GM18508 (cell line): ENCODE measurements at regions not wholly inside any gene's neighbourhood (a gene's known extent, or its start where the extent isn't known, plus 50 kb on each side); places are given as distances from the start of the nearest gene placed in this dataset.
"Not testable (repeated sequence)": the region's sequence is repeated elsewhere in the genome, so short reads cannot be mapped to it uniquely, and the experiment has no call there.

Source experiments
- ATAC-seq: cut with Tn5 transposase; IDR thresholded peaks from one replicate; pipeline ENCODE4 v1.9.1; 2021; ENCODE audit warnings: moderate number of reproducible peaks; ENCODE audit not compliant: insufficient read depth, unreplicated experiment

DNA sequence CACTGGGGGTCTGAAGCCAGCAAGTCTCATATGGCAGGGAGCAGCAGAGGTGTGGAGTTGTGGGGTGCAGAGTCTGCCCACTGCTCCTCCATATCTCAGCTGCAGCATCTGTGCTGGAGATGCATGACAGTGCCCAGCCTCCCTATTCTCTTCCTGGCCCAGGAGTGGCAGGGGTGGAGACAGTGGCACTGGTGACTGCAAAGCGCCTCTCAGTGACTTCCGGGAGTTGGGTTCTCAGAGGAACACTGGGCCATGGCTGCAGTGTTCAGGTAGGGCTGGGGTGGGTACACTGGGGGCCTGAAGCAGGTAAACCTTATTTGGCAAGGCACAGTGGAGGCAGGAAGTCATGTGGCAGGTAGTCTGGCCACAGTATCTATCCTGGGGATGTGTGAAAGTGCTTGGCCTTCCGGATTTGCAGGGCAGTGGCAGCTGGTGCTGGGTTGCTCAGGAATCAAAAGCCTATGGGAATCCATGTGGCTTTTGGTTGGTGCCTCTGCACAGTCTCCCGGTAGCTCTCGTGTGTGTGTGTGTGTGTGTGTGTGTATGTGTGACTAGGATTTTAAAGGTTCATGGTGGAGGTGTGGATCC lies 60.3 kb upstream of the THUMPD2 start:
- no peak for ATAC-seq

DNA sequence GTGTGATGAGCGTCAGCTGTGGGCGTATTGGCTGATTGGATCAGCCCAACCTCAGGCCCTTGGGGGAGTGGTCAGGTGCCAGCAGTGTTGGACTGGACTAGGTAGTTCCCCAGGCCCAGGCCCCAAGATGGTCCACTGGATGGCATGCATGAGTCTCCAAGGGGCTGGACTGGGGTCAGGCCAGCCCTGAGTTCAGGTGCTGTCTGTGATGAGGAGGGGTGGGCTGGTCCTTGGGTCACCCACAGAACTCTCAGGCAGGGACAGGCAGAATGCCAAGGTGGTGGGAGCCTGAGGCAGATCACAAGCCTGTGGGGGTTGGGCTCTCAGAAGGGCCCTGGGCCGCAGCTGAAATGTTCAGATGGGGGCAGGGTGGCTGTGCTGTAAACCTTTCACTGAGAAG lies 59.5 kb upstream of the THUMPD2 start:
- ATAC-seq, result no peak

DNA sequence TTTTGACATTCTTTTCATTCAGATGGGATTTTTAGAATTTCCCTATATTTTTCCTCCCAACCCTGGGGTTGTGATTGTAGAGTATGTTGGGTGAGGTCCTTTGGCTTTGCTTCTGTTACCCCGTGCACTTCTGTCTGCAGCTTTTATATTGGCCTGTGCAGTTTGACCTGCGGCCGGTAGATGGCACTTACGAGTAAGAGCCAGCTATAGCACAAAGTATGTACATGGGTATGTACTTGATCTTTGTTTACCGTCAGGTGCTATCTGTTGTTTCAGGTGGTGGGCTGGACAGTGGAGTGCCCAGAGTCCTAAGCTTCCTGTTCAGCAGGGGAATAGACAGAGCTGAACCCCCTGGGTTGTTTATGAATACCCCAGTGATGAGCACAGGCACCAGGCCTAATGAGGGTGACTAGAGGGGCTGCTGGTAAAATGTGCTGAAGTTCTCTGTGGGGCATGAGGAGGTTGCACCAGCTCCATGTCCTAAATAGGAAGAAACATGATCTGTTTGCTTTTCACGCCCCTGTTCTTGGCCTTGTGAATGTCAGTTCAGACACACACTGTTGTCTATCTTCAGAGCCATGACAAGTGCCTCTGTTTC lies 58.9 kb upstream of the THUMPD2 start:
- ATAC-seq, result peak; percentile 83

DNA sequence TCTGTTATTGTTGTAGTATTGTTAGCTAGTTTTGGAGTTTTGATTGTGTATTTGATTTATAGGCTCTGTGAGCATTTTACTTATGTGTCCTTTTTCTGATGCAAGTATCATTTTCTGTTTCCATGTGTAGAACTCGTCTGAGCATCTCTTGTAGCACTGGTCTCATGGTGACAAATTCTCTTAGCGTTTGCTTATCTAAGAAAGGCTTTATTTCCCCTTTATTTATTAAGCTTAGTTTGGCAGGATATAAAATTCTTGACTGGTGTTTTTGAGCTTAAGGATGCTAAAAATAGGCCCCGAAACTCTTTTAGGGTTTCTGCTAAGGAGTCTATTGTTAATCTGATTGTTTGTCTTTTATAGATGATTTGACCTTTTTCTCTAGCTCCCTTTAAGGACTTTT lies 57.6 kb upstream of the THUMPD2 start:
- no peak for ATAC-seq

DNA sequence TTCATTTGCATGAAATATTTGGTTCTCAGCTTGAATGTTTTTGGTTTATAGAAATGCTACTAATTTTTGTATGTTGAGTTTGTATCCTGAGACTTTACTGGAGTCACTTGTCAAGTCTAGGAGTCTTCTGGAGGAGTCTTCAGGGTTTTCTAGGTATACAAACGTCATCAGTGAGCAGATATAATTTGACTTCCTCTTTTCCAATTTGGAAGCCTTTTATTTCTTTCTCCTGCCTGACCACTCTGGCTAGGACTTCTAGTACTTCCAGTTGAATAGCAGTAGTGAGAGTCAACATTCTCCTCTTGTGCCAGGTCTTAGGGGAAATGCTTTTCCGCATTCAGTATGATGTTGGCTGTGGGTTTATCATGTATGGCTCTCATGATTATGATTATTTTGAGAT lies 55.4 kb upstream of the THUMPD2 start:
- ATAC-seq, result no peak

DNA sequence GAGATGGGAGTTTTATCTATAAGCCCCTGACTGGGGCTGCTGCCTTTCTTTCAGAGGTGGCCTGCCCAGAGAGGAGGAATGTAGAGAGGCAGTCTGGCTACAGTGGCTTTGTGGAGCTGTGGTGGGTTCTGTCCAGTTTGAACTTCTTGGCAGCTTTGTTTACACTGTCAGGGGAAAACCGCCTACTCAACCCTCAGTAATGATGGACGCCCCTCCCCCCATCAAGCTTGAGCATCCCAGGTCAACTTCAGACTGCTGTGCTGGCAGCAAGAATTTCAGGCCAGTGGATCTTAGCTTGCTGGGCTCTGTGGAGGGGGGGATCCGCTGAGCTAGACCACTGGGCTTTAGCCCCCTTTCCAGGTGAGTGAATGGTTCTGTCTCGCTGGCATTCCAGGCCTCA lies 51.6 kb upstream of the THUMPD2 start:
- not testable (repeated sequence) for ATAC-seq
